ENCODE measurements at regions not wholly inside any gene's neighbourhood (a gene's known extent, or its start where the extent isn't known, plus 50 kb on each side); places are given as distances from the start of the nearest gene placed in this dataset.
A peak's percentile ranks its signal among the peaks of the same experiment; 100 is the strongest.

GRCh38 chr19:30224689-30225606 is 147.2 kb upstream of the ZNF536 start:
- H3K56ac ChIP-seq (replicated peaks; ENCODE audit: insufficient read length, low read depth, low read length), result no peak overlapping the region
- no peak overlapping the region for H2BK120ac ChIP-seq (replicated peaks; ENCODE audit: low read depth, low read length)
- no peaks in the 10 kb centered on the region for H3K9me3 ChIP-seq (ENCODE audit: insufficient read depth in 2 of 2, low read depth in 1 of 2, low read length in 1 of 2)
- no peak overlapping the region for H3K27ac ChIP-seq (ENCODE audit: low read depth, low read length)
- DNase-seq (ENCODE audit: low read depth in 1 of 2, low spot score in 2 of 2) (no peak), FAIRE-seq (no peak)
- peaks cover 23% of the 10 kb centered on the region for H3K23me2 ChIP-seq (ENCODE audit: low read depth, low read length)
- peak overlapping the region; percentile 80 to 92 for H3K4me2 ChIP-seq (ENCODE audit: insufficient read depth in 1 of 2, low read depth in 2 of 2, low read length in 2 of 2)
- H2BK20ac ChIP-seq (ENCODE audit: low read length), result no peak overlapping the region
- no peaks in the 10 kb centered on the region for H3K36me3 ChIP-seq (ENCODE audit: control insufficient read depth in 2 of 4, insufficient read depth in 4 of 4, low read length in 3 of 4)
- H3K4ac ChIP-seq (replicated peaks; ENCODE audit: insufficient read length, low read depth, low read length), result no peak overlapping the region
- TF ChIP-seq KDM4A (IDR thresholded peaks at IDR 0.05; ENCODE audit: low read depth, low read length, severe bottlenecking) (no peak), EZH2 (IDR thresholded peaks at IDR 0.05; ENCODE audit: low read depth, low read length, severe bottlenecking) (peak; percentile 83), SIN3A (conservative IDR thresholded peaks at IDR 0.05 in 1 of 2, IDR thresholded peaks at IDR 0.05 in 1 of 2; ENCODE audit: low read depth in 1 of 2, low read length in 2 of 2) (0 out of 4 replicates have a peak, but pooled peaks of 1 of the 2 experiments have one; percentile 24), RNF2 (IDR thresholded peaks at IDR 0.05; ENCODE audit: borderline replicate concordance, low read depth, low read length, missing control alignments, poor library complexity, severe bottlenecking) (peak; percentile 86), RBBP5 (IDR thresholded peaks at IDR 0.05; ENCODE audit: borderline replicate concordance, low read depth, low read length) (no peak), CBX8 (IDR thresholded peaks at IDR 0.05; ENCODE audit: borderline replicate concordance, low read depth, low read length) (peak; percentile 37; the same call in 1 of the 2 replicates), CREB1 (IDR thresholded peaks at IDR 0.05) (no peak), CTBP2 (IDR thresholded peaks at IDR 0.05; ENCODE audit: borderline replicate concordance, insufficient read depth, insufficient read length, low read length) (no peak), SUZ12 (IDR thresholded peaks at IDR 0.05; ENCODE audit: low read length) (peak; percentile 72)
- no peaks in the 10 kb centered on the region for H3K79me2 ChIP-seq (ENCODE audit: control insufficient read depth in 1 of 2, insufficient read depth in 2 of 2, low read length in 2 of 2)
- no peak overlapping the region for H2BK15ac ChIP-seq (ENCODE audit: low read length)
- peaks cover 28 to 74% (median 73%) of the 10 kb centered on the region in 4 experiments for H3K27me3 ChIP-seq (replicated peaks in 1 of 4; ENCODE audit: control insufficient read depth in 3 of 4, extremely low read depth in 1 of 4, insufficient read depth in 3 of 4, low read length in 3 of 4)
- no peak overlapping the region for H3K18ac ChIP-seq (ENCODE audit: extremely low read depth, low read length)
- H3K4me1 ChIP-seq (replicated peaks in 1 of 4; ENCODE audit: control insufficient read depth in 3 of 4, insufficient read depth in 4 of 4, low read length in 3 of 4), result peaks cover 0 to 21% (median 10%) of the 10 kb centered on the region in 4 experiments
- no peak overlapping the region for H4K8ac ChIP-seq (ENCODE audit: extremely low read depth, insufficient read depth, low read length)
- peak overlapping the region; percentile 8 to 77 (median 17); a peak in 3 of 8 replicates for H3K4me3 ChIP-seq (ENCODE audit: extremely low read depth in 1 of 4, insufficient read depth in 2 of 4, low read depth in 3 of 4, low read length in 4 of 4)
- H2AFZ ChIP-seq (ENCODE audit: low read length), result no peak overlapping the region
- ChIA-PET CTCF (ENCODE audit: partially characterized antibody) (interaction anchor here (0.6 to 1.2 kb wide), 3 partner anchors 177 to 387 kb away, joined by 3 to 4 read pairs (median 3); no protein-coding TSS in a partner anchor), POLR2A (ENCODE audit: partially characterized antibody) (no interaction called here)
- no peak overlapping the region for H4K5ac ChIP-seq (ENCODE audit: insufficient read length, low read depth, low read length)
- peaks cover 0 to 2% of the 10 kb centered on the region in 2 experiments for H4K20me1 ChIP-seq (replicated peaks in 1 of 2; ENCODE audit: control insufficient read depth in 1 of 2, insufficient read depth in 2 of 2, low read length in 2 of 2)
- no peak overlapping the region for H3K23ac ChIP-seq (ENCODE audit: insufficient read length)
- no peaks in the 10 kb centered on the region for H3K79me1 ChIP-seq (ENCODE audit: low read depth, low read length)
- H2BK5ac ChIP-seq (ENCODE audit: low read depth, low read length), result no peak overlapping the region
- no peak overlapping the region for H2BK12ac ChIP-seq (ENCODE audit: low read depth, low read length)
- H3K9ac ChIP-seq (replicated peaks in 1 of 4; ENCODE audit: extremely low read depth in 1 of 4, low read depth in 3 of 4, low read length in 3 of 4), result no peak overlapping the region
- no peak overlapping the region for H3K14ac ChIP-seq (ENCODE audit: insufficient read length)
- WGBS, 2 experiments (ENCODE audit: extremely low coverage in 1 of 2, insufficient coverage in 1 of 2, insufficient read length in 1 of 2, insufficient replicate concordance in 2 of 2, low coverage in 1 of 2, low lambda C conversion rate in 2 of 2, missing lambda C conversion rate in 1 of 2), result 4% methylated on average over 39 of the region's 43 CpGs; no CpG with 5 or more reads in 1 of the 2 experiments
- H2AK5ac ChIP-seq (ENCODE audit: low read depth, low read length), result no peak overlapping the region
- no peak overlapping the region for H4K91ac ChIP-seq (replicated peaks; ENCODE audit: insufficient read length, low read length)

Measured in H1 (cell line).